ENCODE measurements at regions not wholly inside any gene's neighbourhood (a gene's known extent, or its start where the extent isn't known, plus 50 kb on each side); places are given as distances from the start of the nearest gene placed in this dataset.
"Not testable (repeated sequence)": the region's sequence is repeated elsewhere in the genome, so short reads cannot be mapped to it uniquely, and the experiment has no call there.

DNA sequence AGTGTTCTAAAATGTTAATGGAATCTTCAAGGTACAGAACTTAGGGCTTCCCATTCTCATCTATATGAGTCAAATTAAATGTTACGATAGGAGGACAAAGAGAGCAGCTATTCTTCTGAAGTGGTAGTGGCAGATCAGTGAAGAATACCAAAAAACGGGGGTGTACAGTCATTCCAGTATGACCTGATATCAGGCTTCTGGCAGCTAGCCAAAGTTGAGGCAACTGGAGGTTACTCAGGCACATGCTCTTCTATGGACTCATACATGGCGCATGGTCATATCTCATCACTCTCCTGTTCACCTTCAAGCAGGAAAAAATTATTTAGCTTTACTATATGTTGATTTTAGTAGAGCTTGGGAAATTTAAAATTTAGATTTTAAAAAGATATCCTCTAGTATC, 1608.8 kb downstream of the GRIK2 start:
- DNase-seq (ENCODE audit: low read depth in 2 of 3, low spot score in 2 of 3): no peak

- no peak for DNase-seq (ENCODE audit: low read depth in 2 of 3, low spot score in 2 of 3)
Observed at GRCh38 chr6:103001724-103002123, 1608.2 kb downstream of the GRIK2 start.

- no peak for DNase-seq (ENCODE audit: low read depth in 2 of 3, low spot score in 2 of 3)
Observed at GRCh38 chr6:103000688-103001087, 1607.2 kb downstream of the GRIK2 start.

GRCh38 chr6:102995491-102995890, 1602.0 kb downstream of the GRIK2 start:
- no peak for DNase-seq (ENCODE audit: low read depth in 2 of 3, low spot score in 2 of 3)

DNA sequence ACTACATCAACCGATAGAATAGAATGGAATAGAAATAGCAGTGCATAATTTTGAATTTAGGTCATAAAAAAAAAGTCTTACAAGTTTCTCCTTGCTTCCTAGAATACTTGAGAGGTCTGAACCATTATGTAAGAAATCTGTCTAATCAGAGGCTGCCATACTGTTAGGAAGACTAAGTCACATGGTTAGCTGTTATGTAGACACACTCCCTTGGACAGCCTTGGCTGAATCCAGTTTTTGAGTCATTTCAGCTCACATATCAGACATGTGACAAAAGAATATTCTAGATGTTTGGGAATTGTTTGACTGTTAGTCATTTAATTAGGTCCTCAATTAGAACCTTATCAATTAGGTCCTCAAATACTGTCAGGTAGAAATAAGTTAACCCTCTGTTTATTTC, 1601.4 kb downstream of the GRIK2 start:
- DNase-seq (ENCODE audit: low read depth in 2 of 3, low spot score in 2 of 3): no peak

GRCh38 chr6:102986086-102986485, 1592.6 kb downstream of the GRIK2 start:
- DNase-seq (ENCODE audit: low read depth in 2 of 3, low spot score in 2 of 3): no peak

DNA sequence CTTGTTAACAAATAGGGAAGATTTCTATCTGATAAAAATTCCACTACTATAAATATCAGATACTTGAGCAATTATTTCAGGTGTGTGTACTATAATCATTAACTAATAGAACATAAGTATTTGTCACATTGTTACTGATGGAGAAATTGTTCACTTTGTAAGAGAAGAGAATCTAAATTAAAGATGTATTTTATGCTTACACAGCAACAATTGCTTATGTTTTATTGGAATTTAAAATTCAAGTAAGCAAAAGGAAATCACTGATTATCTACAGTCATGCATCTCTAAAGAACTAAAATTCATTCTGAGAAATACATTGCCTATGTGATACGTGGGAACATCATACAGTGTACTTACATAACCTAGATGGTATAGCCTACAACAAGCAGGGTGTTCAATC, 1590.8 kb downstream of the GRIK2 start:
- no peak for DNase-seq (ENCODE audit: low read depth in 2 of 3, low spot score in 2 of 3)

GRCh38 chr6:102981490-102982015, 1588.0 kb downstream of the GRIK2 start:
- no peak for DNase-seq (ENCODE audit: low read depth in 2 of 3, low spot score in 2 of 3)

GRCh38 chr6:102980951-102981350, 1587.4 kb downstream of the GRIK2 start:
- DNase-seq (ENCODE audit: low read depth in 2 of 3, low spot score in 2 of 3): no peak

DNA sequence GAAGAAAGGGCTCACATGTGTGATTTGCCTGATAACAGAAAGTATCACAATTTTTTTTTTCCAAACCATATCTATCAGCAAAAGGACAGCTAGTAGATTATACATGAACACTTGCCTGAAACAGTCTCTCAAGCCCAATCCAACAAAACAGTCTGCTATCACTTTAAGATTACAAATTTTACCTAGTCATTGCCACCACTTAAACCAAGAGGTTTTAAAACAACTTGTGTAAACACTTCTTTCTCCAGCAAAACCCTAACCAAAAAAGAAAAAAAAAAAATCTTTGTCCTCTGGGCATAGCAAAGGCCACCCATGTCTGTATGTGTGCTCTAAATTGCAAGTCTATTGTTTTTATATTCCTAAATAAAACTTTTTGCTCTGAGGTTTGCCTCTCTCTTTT, 1568.4 kb downstream of the GRIK2 start:
- DNase-seq (ENCODE audit: low read depth in 2 of 3, low spot score in 2 of 3): no peak

DNA sequence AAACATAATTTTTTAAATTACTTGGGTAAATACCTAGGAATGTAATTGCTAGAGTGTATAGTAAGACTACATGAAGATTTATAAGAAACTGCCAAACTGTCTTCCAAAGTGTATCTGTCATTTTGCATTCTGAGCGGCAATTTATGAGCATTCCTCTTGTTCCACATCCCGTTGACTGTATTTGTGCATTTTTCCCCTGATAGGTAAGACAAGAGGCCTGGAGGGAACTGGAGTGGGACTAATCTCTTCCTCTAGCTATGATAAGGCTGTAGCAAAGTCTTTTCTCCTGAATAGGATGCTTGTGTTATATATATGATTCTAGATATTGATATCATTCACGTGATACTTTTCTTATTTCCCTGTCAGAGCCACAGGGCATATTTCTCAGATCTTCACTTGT, 1557.5 kb downstream of the GRIK2 start:
- DNase-seq (ENCODE audit: low read depth in 2 of 3, low spot score in 2 of 3): no peak

- no peak for DNase-seq (ENCODE audit: low read depth in 2 of 3, low spot score in 2 of 3)
Observed at GRCh38 chr6:102944475-102944874, 1551.0 kb downstream of the GRIK2 start.

- no peak for DNase-seq (ENCODE audit: low read depth in 2 of 3, low spot score in 2 of 3)
Observed at GRCh38 chr6:102942206-102942605, 1548.7 kb downstream of the GRIK2 start.

GRCh38 chr6:102936959-102937358, 1543.5 kb downstream of the GRIK2 start:
- DNase-seq (ENCODE audit: low read depth in 2 of 3, low spot score in 2 of 3): no peak

DNA sequence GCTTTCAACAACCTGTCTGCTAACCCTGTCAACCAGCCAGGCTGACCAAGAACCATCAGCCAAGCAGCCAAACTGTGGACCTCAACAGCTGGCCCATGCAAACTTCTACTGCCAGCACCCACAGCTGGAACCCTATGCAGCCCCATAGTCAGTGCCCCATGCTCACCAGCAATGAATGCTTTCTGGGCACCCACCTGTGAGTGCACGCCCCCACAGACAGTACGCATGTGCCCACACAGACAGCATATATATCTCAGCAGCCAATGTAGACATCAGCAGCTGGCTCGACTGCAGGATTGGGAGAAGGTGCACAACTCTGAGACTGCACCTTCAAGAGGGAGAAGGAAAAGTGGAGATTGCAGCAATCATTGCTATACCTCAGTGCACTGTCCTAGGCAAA, 1534.6 kb downstream of the GRIK2 start:
- DNase-seq (ENCODE audit: low read depth in 2 of 3, low spot score in 2 of 3): no peak

- no peak for DNase-seq (ENCODE audit: low read depth in 2 of 3, low spot score in 2 of 3)
Observed at GRCh38 chr6:102918161-102918560, 1524.7 kb downstream of the GRIK2 start.

DNA sequence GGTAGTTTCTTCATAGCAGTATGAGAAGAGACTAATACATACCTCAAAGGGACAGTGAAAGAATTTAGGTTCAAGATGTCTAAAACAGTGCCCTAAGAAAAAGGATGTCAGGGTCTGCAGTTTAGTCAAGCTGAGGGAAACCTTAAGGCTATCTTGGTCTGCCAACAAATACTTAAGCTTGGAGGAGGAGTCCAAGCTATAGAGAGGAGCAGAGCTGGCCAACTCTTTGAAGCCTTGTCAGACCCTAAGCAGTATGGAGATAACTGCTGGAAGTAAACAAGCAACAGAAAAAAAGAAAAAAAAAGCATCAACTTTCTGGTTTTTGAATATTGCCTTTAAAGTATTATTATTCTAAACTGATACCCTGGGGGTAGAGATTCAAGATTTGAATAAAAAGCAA, 1518.1 kb downstream of the GRIK2 start:
- DNase-seq (ENCODE audit: low read depth in 2 of 3, low spot score in 2 of 3): no peak

DNA sequence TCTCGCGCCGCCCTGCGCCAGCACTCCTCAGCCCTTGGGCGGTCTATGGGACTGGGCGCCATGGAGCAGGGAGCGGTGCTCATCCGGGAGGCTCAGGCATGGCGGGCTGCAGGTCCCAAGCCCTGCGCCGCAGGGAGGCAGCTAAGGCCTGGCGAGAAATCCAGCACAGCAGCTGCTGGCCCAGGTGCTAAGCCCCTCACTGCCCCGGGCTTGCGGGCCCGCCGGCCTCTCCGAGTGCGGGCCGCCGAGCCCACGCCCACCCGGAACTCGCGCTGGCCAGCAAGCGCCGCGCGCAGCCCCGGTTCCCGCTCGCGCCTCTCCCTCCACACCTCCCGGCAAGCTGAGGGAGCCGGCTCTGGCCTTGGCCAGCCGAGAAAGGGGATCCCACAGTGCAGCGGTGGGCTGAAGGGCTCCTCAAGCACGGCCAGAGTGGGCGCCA, 1517.2 kb downstream of the GRIK2 start:
- not testable (repeated sequence) for DNase-seq (ENCODE audit: low read depth in 2 of 3, low spot score in 2 of 3)

GRCh38 chr6:102907181-102907580, 1513.7 kb downstream of the GRIK2 start:
- no peak for DNase-seq (ENCODE audit: low read depth in 2 of 3, low spot score in 2 of 3)

DNA sequence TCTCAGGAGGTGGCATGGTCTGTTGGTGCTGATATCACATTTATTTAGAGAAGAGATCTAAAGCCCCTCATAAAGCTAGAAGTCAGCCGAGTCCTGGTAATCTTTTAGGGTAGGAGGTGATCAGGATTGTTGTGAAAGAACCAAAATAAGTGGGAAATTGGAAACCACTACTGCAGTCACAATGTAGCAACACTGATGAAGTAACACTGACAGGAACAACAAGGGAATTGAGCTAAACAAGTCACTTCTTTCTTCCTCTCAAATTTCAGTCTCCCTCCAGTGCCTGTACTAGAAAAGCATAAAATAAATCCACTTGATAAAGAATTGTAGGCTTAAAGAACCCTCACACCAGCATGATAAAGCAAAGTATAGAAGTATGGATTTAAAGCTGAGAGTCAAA, 1509.0 kb downstream of the GRIK2 start:
- DNase-seq (ENCODE audit: low read depth in 2 of 3, low spot score in 2 of 3): no peak

DNA sequence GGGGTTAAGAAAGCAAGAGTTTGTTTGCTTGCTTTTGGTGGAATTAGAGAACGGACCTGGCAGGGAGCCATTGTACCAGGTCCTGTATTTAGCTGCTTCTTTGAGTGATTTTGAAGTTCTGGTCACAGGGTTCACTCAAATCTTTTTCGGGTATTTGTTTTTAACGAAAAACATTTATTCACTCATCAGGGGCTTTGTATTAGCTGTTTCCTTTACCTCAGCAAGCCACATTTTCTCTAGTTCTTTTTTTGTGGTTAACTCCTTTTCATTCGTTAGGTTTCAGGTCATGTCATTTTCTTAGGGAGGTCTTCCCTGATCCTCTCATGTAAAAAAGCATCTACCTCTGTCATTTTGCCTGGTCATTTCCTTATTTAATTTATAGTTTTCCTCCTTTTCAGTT, 1502.2 kb downstream of the GRIK2 start:
- DNase-seq (ENCODE audit: low read depth in 2 of 3, low spot score in 2 of 3): no peak

DNA sequence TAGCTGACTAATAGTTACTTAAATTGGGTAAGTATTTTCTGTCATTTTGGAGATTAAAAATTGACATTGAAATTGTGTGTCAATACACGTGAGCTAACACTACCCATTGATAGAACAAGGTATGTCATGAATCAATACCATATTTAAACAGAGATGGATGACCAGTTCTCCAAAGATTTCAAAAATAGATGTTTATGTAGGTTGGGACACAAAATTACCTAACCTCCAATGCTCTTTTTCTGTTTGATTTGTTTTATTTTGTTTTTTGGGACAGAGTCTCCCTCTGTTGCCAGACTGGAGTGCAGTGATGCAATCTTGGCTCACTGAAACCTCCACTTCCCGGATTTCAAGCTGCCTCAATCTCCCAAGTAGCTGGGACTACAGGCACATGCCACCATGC, 1491.7 kb downstream of the GRIK2 start:
- DNase-seq (ENCODE audit: low read depth in 2 of 3, low spot score in 2 of 3): no peak

DNA sequence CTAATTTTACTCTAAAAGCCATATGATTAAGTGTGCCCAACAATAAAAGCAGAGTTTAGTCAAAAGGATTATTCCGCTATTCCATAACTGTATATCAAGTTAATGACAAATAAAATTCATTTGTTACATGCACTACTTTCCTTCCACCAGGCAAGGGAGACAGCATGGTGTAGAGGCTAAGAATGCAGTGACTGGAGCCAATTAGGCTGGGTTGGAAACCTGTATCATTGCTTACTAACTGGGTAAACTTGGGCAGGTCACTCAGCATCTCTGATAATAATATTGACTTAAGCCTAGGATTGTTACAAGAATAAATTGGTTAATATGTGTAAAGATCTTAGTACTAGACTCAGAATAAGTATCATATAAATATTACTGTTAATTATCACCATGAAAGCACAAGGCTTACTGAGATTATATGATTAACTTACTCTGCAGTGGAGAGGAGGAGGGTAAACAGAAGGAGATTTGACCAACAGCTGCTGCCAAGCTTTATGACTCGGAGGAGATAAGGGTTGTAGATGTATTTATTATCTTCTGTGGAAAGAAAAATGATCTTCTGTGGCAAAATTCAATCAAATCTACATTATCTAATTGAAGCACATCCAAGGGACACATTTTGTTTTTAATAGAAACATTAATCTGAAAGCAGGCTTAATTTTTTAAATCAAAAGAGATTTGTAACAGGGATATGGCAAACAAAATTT, 1459.9 kb downstream of the GRIK2 start:
- no peak for DNase-seq (ENCODE audit: low read depth in 2 of 3, low spot score in 2 of 3)
